ENCODE measurements at regions not wholly inside any gene's neighbourhood (a gene's known extent, or its start where the extent isn't known, plus 50 kb on each side); places are given as distances from the start of the nearest gene placed in this dataset.

- BruUV-seq (replicated peaks): no TSS peak
- no peak overlapping the region for H3K4me2 ChIP-seq (ENCODE audit: insufficient read depth, low read length)
- no peak overlapping the region for H3K4me3 ChIP-seq (replicated peaks in 1 of 3; ENCODE audit: insufficient read depth in 1 of 3, low read depth in 1 of 3, low read length in 3 of 3)
- no peaks in the 10 kb centered on the region for H3K36me3 ChIP-seq (ENCODE audit: control insufficient read depth in 2 of 2, extremely low read depth in 1 of 2, insufficient read depth in 2 of 2, low read length in 2 of 2)
- H3K9ac ChIP-seq (replicated peaks; ENCODE audit: extremely low read depth, insufficient read depth, low read length): no peak overlapping the region
- POLR2A ChIA-PET: no interaction called here
- H3K9me1 ChIP-seq (replicated peaks; ENCODE audit: control insufficient read depth, extremely low read depth, insufficient read depth, low read length): no peaks in the 10 kb centered on the region
- TF ChIP-seq POLR2AphosphoS5 (IDR thresholded peaks at IDR 0.05; ENCODE audit: insufficient read depth, low read depth, low read length): no peak
- TF ChIP-seq EZH2 (IDR thresholded peaks at IDR 0.05; ENCODE audit: borderline replicate concordance, low read depth, low read length, severe bottlenecking): no peak
- no peak for TF ChIP-seq CTCF (IDR thresholded peaks at IDR 0.05; ENCODE audit: extremely low read depth in 1 of 2, insufficient read depth in 1 of 2, low read depth in 1 of 2, low read length in 2 of 2)
- no peak for TF ChIP-seq JUN (IDR thresholded peaks at IDR 0.05; ENCODE audit: borderline replicate concordance, insufficient read depth, insufficient read length, low read depth)
- no peak for TF ChIP-seq POLR2A (IDR thresholded peaks at IDR 0.05; ENCODE audit: low read depth, low read length)
- TF ChIP-seq FOS (IDR thresholded peaks at IDR 0.05; ENCODE audit: borderline replicate concordance, insufficient read depth, low read length): no peak
- no peak for TF ChIP-seq GATA2 (IDR thresholded peaks at IDR 0.05; ENCODE audit: insufficient read depth, insufficient read length, low read depth, low read length)
- no peak for TF ChIP-seq MAX (IDR thresholded peaks at IDR 0.05; ENCODE audit: insufficient read depth, insufficient read length)
- TF ChIP-seq MYC (IDR thresholded peaks at IDR 0.05; ENCODE audit: low read depth, low read length): no peak
- CTCF ChIA-PET: no interaction called here
- H3K79me2 ChIP-seq (ENCODE audit: control insufficient read depth, insufficient read depth, low read length): no peaks in the 10 kb centered on the region
- dilution Hi-C loops (cut with MboI; ENCODE audit: extremely low pct_ligation_motif_present, low sequenced_read_pairs): no loop called here
- H3K4me1 ChIP-seq (ENCODE audit: control insufficient read depth, extremely low read depth, insufficient read depth, low read length): no peaks in the 10 kb centered on the region
- peaks cover 5% of the 10 kb centered on the region for H3K9me3 ChIP-seq (replicated peaks; ENCODE audit: control insufficient read depth, insufficient read depth, low read length)
- FAIRE-seq (no peak), DNase-seq (ENCODE audit: low read depth, low spot score) (no peak)
- no peak overlapping the region for H3K27ac ChIP-seq (ENCODE audit: insufficient read depth, low read depth, low read length)
- no peaks in the 10 kb centered on the region for H4K20me1 ChIP-seq (replicated peaks; ENCODE audit: control insufficient read depth, extremely low read depth, insufficient read depth, low read length)
- intact Hi-C loops (cut with micrococcal nuclease): no loop called here
- H3K27me3 ChIP-seq (ENCODE audit: control insufficient read depth in 2 of 2, insufficient read depth in 2 of 2, low read length in 2 of 2): no peaks in the 10 kb centered on the region
- no peak overlapping the region for H2AFZ ChIP-seq (ENCODE audit: low read depth, low read length)
Observed at GRCh38 chr12:38155526-38156496, 160.8 kb upstream of the ALG10B start.
